ENCODE measurements at regions not wholly inside any gene's neighbourhood (a gene's known extent, or its start where the extent isn't known, plus 50 kb on each side); places are given as distances from the start of the nearest gene placed in this dataset.

GRCh38 chr11:69385144-69385820 lies 91.3 kb downstream of the MYEOV start:
- TF ChIP-seq, protein P1, sequence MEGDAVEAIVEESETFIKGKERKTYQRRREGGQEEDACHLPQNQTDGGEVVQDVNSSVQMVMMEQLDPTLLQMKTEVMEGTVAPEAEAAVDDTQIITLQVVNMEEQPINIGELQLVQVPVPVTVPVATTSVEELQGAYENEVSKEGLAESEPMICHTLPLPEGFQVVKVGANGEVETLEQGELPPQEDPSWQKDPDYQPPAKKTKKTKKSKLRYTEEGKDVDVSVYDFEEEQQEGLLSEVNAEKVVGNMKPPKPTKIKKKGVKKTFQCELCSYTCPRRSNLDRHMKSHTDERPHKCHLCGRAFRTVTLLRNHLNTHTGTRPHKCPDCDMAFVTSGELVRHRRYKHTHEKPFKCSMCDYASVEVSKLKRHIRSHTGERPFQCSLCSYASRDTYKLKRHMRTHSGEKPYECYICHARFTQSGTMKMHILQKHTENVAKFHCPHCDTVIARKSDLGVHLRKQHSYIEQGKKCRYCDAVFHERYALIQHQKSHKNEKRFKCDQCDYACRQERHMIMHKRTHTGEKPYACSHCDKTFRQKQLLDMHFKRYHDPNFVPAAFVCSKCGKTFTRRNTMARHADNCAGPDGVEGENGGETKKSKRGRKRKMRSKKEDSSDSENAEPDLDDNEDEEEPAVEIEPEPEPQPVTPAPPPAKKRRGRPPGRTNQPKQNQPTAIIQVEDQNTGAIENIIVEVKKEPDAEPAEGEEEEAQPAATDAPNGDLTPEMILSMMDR (IDR thresholded peaks at IDR 0.05; ENCODE audit: extremely low read depth in 1 of 2, insufficient read depth in 1 of 2, low read depth in 1 of 2, low read length in 2 of 2) = no peak
- TF ChIP-seq POLR2AphosphoS5 (IDR thresholded peaks at IDR 0.05; ENCODE audit: insufficient read depth, low read depth, low read length) (no peak), MYC (IDR thresholded peaks at IDR 0.05; ENCODE audit: low read depth, low read length) (no peak), POLR2A (IDR thresholded peaks at IDR 0.05; ENCODE audit: low read depth, low read length) (no peak), FOS (IDR thresholded peaks at IDR 0.05; ENCODE audit: borderline replicate concordance, insufficient read depth, low read length) (no peak), EZH2 (IDR thresholded peaks at IDR 0.05; ENCODE audit: borderline replicate concordance, low read depth, low read length, severe bottlenecking) (no peak)
- TF ChIP-seq, protein P2, sequence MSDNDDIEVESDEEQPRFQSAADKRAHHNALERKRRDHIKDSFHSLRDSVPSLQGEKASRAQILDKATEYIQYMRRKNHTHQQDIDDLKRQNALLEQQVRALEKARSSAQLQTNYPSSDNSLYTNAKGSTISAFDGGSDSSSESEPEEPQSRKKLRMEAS (IDR thresholded peaks at IDR 0.05; ENCODE audit: insufficient read depth, insufficient read length) = no peak
